ENCODE measurements at regions not wholly inside any gene's neighbourhood (a gene's known extent, or its start where the extent isn't known, plus 50 kb on each side); places are given as distances from the start of the nearest gene placed in this dataset.

DNA sequence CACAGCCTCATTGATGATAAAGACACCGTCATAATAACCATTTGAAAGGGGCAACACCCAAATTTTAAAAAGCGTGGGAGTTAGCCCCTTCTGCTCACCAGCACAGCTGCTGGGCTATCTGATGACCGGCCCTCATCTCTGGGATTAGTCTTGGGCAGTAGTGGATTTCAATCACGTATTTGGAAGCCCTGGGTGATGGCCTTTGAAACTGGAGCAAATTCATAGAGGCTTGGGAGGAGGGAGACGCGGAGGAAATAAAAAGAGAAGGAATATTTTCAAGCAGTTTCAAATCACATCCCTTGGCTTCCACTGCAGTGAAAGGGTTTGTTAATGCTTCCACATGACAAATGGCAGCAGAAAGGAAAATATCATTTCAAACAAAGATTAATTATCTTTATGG, 357.8 kb downstream of the ZNF516 start:
- Mint-ChIP-seq H3K27me3 (ENCODE audit: unreplicated experiment) (no peaks in the 10 kb centered on the region), H3K9me3 (ENCODE audit: low read depth, unreplicated experiment) (peaks cover 9% of the 10 kb centered on the region), H3K4me1 (ENCODE audit: low read depth, unreplicated experiment) (no peaks in the 10 kb centered on the region), H3K27ac (ENCODE audit: unreplicated experiment) (no peak overlapping the region), H3K36me3 (ENCODE audit: insufficient read depth, unreplicated experiment) (no peaks in the 10 kb centered on the region), H3K4me3 (ENCODE audit: low read depth, unreplicated experiment) (no peak overlapping the region)
- no TSS peak for BruUV-seq (replicated peaks)
- TF ChIP-seq, protein P1, sequence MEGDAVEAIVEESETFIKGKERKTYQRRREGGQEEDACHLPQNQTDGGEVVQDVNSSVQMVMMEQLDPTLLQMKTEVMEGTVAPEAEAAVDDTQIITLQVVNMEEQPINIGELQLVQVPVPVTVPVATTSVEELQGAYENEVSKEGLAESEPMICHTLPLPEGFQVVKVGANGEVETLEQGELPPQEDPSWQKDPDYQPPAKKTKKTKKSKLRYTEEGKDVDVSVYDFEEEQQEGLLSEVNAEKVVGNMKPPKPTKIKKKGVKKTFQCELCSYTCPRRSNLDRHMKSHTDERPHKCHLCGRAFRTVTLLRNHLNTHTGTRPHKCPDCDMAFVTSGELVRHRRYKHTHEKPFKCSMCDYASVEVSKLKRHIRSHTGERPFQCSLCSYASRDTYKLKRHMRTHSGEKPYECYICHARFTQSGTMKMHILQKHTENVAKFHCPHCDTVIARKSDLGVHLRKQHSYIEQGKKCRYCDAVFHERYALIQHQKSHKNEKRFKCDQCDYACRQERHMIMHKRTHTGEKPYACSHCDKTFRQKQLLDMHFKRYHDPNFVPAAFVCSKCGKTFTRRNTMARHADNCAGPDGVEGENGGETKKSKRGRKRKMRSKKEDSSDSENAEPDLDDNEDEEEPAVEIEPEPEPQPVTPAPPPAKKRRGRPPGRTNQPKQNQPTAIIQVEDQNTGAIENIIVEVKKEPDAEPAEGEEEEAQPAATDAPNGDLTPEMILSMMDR (IDR thresholded peaks at IDR 0.05; ENCODE audit: unreplicated experiment), result no peak
- CTCF ChIA-PET, result no interaction called here
- no peak for DNase-seq
- intact Hi-C loops (cut with micrococcal nuclease; ENCODE audit: unreplicated experiment), result no loop called here

DNA sequence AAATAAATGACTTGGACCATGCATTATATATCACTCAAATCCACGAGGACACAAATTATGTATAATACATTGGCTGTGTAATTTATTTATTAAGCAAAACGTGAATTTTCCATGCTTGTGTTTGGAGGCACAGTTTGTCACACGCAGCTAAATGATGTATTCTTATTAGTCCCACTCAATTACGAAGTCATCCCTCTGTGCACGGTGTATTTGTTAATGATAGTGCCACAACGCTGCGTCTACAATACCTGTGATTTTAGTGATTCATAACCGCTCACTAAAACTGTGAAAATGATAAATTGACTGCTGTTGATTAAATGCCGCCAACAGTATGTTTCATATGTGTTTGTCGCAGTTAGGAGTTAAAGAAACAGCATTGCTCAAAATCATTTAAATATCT, 358.3 kb downstream of the ZNF516 start:
- Mint-ChIP-seq H3K36me3 (ENCODE audit: insufficient read depth, unreplicated experiment) (no peaks in the 10 kb centered on the region), H3K27ac (ENCODE audit: unreplicated experiment) (no peak overlapping the region), H3K4me3 (ENCODE audit: low read depth, unreplicated experiment) (no peak overlapping the region), H3K27me3 (ENCODE audit: unreplicated experiment) (no peaks in the 10 kb centered on the region), H3K4me1 (ENCODE audit: low read depth, unreplicated experiment) (no peaks in the 10 kb centered on the region), H3K9me3 (ENCODE audit: low read depth, unreplicated experiment) (peaks cover 7% of the 10 kb centered on the region)
- no TSS peak for BruUV-seq (replicated peaks)
- CTCF ChIA-PET, result no interaction called here
- intact Hi-C loops (cut with micrococcal nuclease; ENCODE audit: unreplicated experiment), result no loop called here
- TF ChIP-seq, protein P1 (IDR thresholded peaks at IDR 0.05; ENCODE audit: unreplicated experiment), result no peak
- no peak for DNase-seq

DNA sequence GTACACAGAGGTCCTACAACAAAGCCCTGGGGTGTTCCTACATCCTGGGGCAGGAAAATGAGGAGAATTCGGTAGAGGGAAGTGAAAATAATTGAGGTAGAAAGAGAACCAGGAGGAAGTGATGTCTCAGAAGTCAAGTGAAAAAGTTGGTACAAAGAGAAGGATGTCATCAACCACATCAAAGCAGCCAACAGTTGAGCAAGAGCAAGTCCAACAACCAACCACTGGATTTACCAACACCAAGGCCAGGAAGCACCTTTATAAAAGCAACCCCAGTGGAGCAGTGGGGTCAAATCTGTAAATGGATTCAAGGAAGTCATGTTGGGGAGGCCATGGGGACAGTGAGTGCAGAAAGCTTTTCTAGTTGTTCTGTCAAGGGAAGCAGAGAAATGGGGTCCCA, 360.4 kb downstream of the ZNF516 start:
- H3K9me3 Mint-ChIP-seq (ENCODE audit: low read depth, unreplicated experiment), result peaks cover 12% of the 10 kb centered on the region
- H3K4me3 Mint-ChIP-seq (ENCODE audit: low read depth, unreplicated experiment), result no peak overlapping the region
- no peaks in the 10 kb centered on the region for H3K36me3 Mint-ChIP-seq (ENCODE audit: insufficient read depth, unreplicated experiment)
- H3K4me1 Mint-ChIP-seq (ENCODE audit: low read depth, unreplicated experiment), result no peaks in the 10 kb centered on the region
- intact Hi-C loops (cut with micrococcal nuclease; ENCODE audit: unreplicated experiment), result no loop called here
- TF ChIP-seq, protein P1 (IDR thresholded peaks at IDR 0.05; ENCODE audit: unreplicated experiment), result no peak
- H3K27ac Mint-ChIP-seq (ENCODE audit: unreplicated experiment), result no peak overlapping the region
- no peak for DNase-seq
- BruUV-seq (replicated peaks), result no TSS peak
- CTCF ChIA-PET, result no interaction called here
- no peaks in the 10 kb centered on the region for H3K27me3 Mint-ChIP-seq (ENCODE audit: unreplicated experiment)

DNA sequence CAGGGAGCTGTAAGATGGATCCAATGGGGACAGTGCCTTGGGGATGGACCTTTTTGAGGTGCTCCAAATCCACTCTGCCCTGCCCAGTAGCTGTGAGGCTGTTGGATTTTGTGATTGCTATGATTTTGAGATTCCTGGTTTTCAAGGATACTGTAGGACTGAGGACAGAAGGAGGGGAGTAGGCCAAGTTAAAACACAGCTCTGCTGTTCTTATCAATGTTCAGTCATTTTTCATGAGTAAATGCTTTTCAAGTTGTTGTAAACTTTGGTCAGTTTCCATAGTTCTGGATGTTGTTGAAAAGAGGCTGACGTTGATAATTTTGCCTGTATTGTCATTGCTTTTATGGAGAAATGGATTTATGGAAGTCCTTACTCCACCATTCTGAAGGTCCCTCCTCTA, 361.2 kb downstream of the ZNF516 start:
- Mint-ChIP-seq H3K9me3 (ENCODE audit: low read depth, unreplicated experiment) (peaks cover 12% of the 10 kb centered on the region), H3K36me3 (ENCODE audit: insufficient read depth, unreplicated experiment) (no peaks in the 10 kb centered on the region), H3K4me1 (ENCODE audit: low read depth, unreplicated experiment) (no peaks in the 10 kb centered on the region), H3K27me3 (ENCODE audit: unreplicated experiment) (no peaks in the 10 kb centered on the region), H3K4me3 (ENCODE audit: low read depth, unreplicated experiment) (no peak overlapping the region), H3K27ac (ENCODE audit: unreplicated experiment) (no peak overlapping the region)
- BruUV-seq (replicated peaks), result no TSS peak
- intact Hi-C loops (cut with micrococcal nuclease; ENCODE audit: unreplicated experiment), result no loop called here
- CTCF ChIA-PET, result no interaction called here
- DNase-seq, result no peak
- TF ChIP-seq, protein P1 (IDR thresholded peaks at IDR 0.05; ENCODE audit: unreplicated experiment), result no peak

DNA sequence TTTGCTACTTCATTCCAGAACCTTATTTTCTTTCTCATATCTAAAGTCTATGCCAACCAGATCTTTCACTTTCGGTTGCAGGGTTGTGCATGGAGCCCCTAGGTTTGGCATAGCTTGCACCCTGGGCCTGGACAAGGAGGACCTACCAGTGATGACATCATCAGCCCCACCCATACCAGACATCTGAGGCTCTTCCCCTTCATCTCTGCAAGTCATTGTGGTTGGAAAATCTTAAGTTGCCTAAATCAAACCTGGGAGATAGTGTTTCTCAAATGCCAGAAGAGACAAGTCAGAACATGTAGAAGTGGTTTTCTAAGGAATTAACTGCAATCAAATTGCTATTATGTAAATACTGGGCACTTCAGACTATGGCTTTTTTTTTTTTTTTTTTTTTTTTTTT, 363.3 kb downstream of the ZNF516 start:
- H3K36me3 Mint-ChIP-seq (ENCODE audit: insufficient read depth, unreplicated experiment), result no peaks in the 10 kb centered on the region
- BruUV-seq (replicated peaks), result no TSS peak
- TF ChIP-seq, protein P1 (IDR thresholded peaks at IDR 0.05; ENCODE audit: unreplicated experiment), result no peak
- intact Hi-C loops (cut with micrococcal nuclease; ENCODE audit: unreplicated experiment), result no loop called here
- CTCF ChIA-PET, result no interaction called here
- H3K27ac Mint-ChIP-seq (ENCODE audit: unreplicated experiment), result no peak overlapping the region
- peaks cover 12% of the 10 kb centered on the region for H3K9me3 Mint-ChIP-seq (ENCODE audit: low read depth, unreplicated experiment)
- DNase-seq, result no peak
- H3K27me3 Mint-ChIP-seq (ENCODE audit: unreplicated experiment), result no peaks in the 10 kb centered on the region
- no peak overlapping the region for H3K4me3 Mint-ChIP-seq (ENCODE audit: low read depth, unreplicated experiment)
- no peaks in the 10 kb centered on the region for H3K4me1 Mint-ChIP-seq (ENCODE audit: low read depth, unreplicated experiment)

All from Calu3 (cell line).